ENCODE measurements at regions not wholly inside any gene's neighbourhood (a gene's known extent, or its start where the extent isn't known, plus 50 kb on each side); places are given as distances from the start of the nearest gene placed in this dataset.
"Not testable (repeated sequence)": the region's sequence is repeated elsewhere in the genome, so short reads cannot be mapped to it uniquely, and the experiment has no call there.

- no peak for DNase-seq
Observed at GRCh38 chr21:33121715-33122475, 52.0 kb downstream of the OLIG1 start.

GRCh38 chr21:33122507-33122906 lies 52.6 kb downstream of the OLIG1 start:
- no peak for DNase-seq

GRCh38 chr21:33123374-33124123 lies 53.6 kb downstream of the OLIG1 start:
- DNase-seq: no peak

- DNase-seq: no peak
Observed at GRCh38 chr21:33124889-33125288, 54.9 kb downstream of the OLIG1 start.

- DNase-seq: no peak
Observed at GRCh38 chr21:33125680-33126375, 55.9 kb downstream of the OLIG1 start.

GRCh38 chr21:33126569-33126968 lies 56.6 kb downstream of the OLIG1 start:
- DNase-seq: no peak

GRCh38 chr21:33127154-33127867 lies 57.4 kb downstream of the OLIG1 start:
- peak; percentile 77 for DNase-seq

GRCh38 chr21:33127868-33128242 lies 57.9 kb downstream of the OLIG1 start:
- DNase-seq: no peak

- no peak for DNase-seq
Observed at GRCh38 chr21:33128538-33128937, 58.6 kb downstream of the OLIG1 start.

- DNase-seq: no peak
Observed at GRCh38 chr21:33132054-33132453, 62.1 kb downstream of the OLIG1 start.

- no peak for DNase-seq
Observed at GRCh38 chr21:33133892-33134291, 64.0 kb downstream of the OLIG1 start.

GRCh38 chr21:33135925-33136324 lies 66.0 kb downstream of the OLIG1 start:
- DNase-seq: peak; percentile 36

GRCh38 chr21:33136847-33137502 lies 67.0 kb downstream of the OLIG1 start:
- DNase-seq: no peak

- DNase-seq: no peak
Observed at GRCh38 chr21:33139084-33139483, 69.1 kb downstream of the OLIG1 start.

GRCh38 chr21:33140288-33140687 lies 70.3 kb downstream of the OLIG1 start:
- DNase-seq: no peak

GRCh38 chr21:33146467-33146866 lies 76.5 kb downstream of the OLIG1 start:
- DNase-seq: no peak

GRCh38 chr21:33149181-33149580 lies 79.2 kb downstream of the OLIG1 start:
- DNase-seq: no peak

GRCh38 chr21:33150968-33151367 lies 78.8 kb upstream of the IFNAR2 start:
- not testable (repeated sequence) for DNase-seq

GRCh38 chr21:33151941-33152731 lies 77.6 kb upstream of the IFNAR2 start:
- DNase-seq: no peak

- DNase-seq: no peak
Observed at GRCh38 chr21:33152732-33153130, 77.0 kb upstream of the IFNAR2 start.

GRCh38 chr21:33155005-33155404 lies 74.7 kb upstream of the IFNAR2 start:
- DNase-seq: no peak

- DNase-seq: no peak
Observed at GRCh38 chr21:33155422-33155821, 74.3 kb upstream of the IFNAR2 start.
